ENCODE measurements at regions not wholly inside any gene's neighbourhood (a gene's known extent, or its start where the extent isn't known, plus 50 kb on each side); places are given as distances from the start of the nearest gene placed in this dataset.

DNA sequence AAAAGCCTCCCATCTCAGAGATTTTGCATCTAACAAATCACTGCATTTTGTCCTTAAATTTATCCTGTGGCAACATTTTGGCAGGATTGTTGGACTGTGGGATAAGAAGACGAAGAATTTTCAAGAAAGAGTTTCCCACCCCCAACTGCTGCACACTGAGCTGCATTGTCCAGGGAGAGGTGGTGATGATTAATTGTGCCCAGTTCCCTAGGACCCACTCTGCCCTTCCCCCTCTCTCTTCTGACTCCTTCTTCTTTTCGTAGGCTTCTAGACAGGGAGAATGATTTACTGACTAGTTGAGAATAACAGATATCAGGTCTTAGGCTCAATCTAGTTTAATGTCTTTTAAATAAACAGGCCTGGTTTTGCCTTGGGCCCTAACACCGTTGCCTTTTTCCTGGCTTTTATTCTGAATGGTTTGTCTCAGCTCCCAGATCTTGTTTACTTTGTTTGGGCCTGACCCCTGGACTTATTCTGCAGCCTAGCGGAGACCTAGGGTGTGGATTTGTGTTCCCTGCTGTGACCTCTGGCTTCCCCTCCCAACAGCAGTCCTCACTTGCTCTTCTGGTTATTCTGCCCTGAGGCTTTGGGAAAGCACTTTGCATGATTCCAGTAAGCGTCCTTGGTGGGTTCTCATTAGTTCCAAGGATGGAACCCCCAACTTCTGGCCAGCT, 233.3 kb downstream of the INSIG2 start:
- Histone ChIP-seq H3K27me3 (ENCODE audit: control insufficient read depth, insufficient read depth, low read length) (no peaks in the 10 kb centered on the region), H3K36me3 (ENCODE audit: control insufficient read depth, insufficient read depth, low read length) (no peaks in the 10 kb centered on the region), H3K4me3 (ENCODE audit: low read depth, low read length) (no peak overlapping the region)
- DNase-seq (ENCODE audit: low read depth): no peak
- TF ChIP-seq, protein P1, sequence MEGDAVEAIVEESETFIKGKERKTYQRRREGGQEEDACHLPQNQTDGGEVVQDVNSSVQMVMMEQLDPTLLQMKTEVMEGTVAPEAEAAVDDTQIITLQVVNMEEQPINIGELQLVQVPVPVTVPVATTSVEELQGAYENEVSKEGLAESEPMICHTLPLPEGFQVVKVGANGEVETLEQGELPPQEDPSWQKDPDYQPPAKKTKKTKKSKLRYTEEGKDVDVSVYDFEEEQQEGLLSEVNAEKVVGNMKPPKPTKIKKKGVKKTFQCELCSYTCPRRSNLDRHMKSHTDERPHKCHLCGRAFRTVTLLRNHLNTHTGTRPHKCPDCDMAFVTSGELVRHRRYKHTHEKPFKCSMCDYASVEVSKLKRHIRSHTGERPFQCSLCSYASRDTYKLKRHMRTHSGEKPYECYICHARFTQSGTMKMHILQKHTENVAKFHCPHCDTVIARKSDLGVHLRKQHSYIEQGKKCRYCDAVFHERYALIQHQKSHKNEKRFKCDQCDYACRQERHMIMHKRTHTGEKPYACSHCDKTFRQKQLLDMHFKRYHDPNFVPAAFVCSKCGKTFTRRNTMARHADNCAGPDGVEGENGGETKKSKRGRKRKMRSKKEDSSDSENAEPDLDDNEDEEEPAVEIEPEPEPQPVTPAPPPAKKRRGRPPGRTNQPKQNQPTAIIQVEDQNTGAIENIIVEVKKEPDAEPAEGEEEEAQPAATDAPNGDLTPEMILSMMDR (IDR thresholded peaks at IDR 0.05; ENCODE audit: insufficient read depth, low read length, severe bottlenecking): no peak
- no peak for FAIRE-seq

DNA sequence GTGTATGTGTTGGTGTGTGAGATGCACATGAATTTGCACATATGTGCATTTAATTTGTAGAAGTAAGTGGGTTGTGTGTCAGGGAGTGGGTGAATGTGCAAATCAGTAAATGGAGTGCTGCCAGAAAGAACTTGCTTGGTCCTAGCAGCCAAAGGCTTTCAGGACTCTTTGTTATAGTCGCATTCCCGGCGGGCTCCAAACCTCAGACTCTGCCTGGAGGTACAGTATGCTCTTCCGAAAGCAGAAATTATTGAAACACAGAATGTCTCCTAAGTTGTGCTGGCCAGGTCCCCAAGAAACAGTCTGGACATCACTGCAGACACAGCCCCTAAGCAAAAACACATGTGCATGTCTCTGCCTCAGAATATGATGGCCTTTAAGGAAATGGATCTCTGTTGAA, 232.4 kb downstream of the INSIG2 start:
- no peaks in the 10 kb centered on the region for H3K27me3 ChIP-seq (ENCODE audit: control insufficient read depth, insufficient read depth, low read length)
- DNase-seq (ENCODE audit: low read depth) (no peak), FAIRE-seq (no peak)
- H3K36me3 ChIP-seq (ENCODE audit: control insufficient read depth, insufficient read depth, low read length): no peaks in the 10 kb centered on the region
- TF ChIP-seq, protein P1 (IDR thresholded peaks at IDR 0.05; ENCODE audit: insufficient read depth, low read length, severe bottlenecking): no peak
- no peak overlapping the region for H3K4me3 ChIP-seq (ENCODE audit: low read depth, low read length)

DNA sequence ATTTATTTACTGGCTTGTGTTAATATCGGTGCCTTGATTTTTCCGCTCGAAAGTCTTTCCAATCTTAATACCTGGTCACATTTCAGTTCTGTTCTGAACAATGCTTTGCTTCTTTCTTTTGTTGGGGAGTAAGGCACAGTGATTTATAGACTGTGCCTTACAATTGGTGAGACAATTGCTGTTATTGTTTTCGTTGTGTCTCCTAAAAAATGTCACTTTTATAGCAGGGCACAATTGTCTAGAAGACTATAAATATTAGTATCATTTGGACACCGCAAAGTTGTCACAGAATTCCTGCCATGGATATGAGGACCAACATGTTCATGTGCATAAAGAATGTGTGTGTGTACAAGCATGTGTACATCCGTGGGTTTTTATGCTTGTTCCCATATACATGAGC, 231.9 kb downstream of the INSIG2 start:
- no peak overlapping the region for H3K4me3 ChIP-seq (ENCODE audit: low read depth, low read length)
- FAIRE-seq (no peak), DNase-seq (ENCODE audit: low read depth) (no peak)
- TF ChIP-seq, protein P1 (IDR thresholded peaks at IDR 0.05; ENCODE audit: insufficient read depth, low read length, severe bottlenecking): no peak
- no peaks in the 10 kb centered on the region for H3K36me3 ChIP-seq (ENCODE audit: control insufficient read depth, insufficient read depth, low read length)
- no peaks in the 10 kb centered on the region for H3K27me3 ChIP-seq (ENCODE audit: control insufficient read depth, insufficient read depth, low read length)

DNA sequence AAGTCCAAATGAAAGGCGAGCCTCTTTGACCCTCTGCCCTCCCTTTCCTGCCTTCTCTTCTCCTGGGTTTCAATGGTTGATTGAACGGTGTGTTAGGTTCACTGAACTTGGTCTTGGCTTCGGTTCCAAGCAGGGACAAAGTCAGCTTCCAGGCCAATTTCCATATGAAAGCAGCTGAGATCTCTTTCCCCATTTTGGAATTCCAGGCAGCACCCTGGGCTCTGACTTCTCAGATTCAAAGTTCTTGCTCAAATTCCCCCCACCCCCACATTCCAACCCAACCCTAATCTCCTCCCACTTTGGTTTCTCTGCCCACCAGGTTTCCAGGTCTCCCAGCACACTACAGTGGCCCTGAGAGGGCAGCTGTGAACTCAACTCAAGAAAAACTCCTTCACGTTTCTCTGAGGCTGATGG, 231.0 kb downstream of the INSIG2 start:
- Histone ChIP-seq H3K36me3 (ENCODE audit: control insufficient read depth, insufficient read depth, low read length) (no peaks in the 10 kb centered on the region), H3K27me3 (ENCODE audit: control insufficient read depth, insufficient read depth, low read length) (no peaks in the 10 kb centered on the region), H3K4me3 (ENCODE audit: low read depth, low read length) (no peak overlapping the region)
- DNase-seq (ENCODE audit: low read depth): no peak
- no peak for FAIRE-seq
- TF ChIP-seq, protein P1 (IDR thresholded peaks at IDR 0.05; ENCODE audit: insufficient read depth, low read length, severe bottlenecking): no peak

DNA sequence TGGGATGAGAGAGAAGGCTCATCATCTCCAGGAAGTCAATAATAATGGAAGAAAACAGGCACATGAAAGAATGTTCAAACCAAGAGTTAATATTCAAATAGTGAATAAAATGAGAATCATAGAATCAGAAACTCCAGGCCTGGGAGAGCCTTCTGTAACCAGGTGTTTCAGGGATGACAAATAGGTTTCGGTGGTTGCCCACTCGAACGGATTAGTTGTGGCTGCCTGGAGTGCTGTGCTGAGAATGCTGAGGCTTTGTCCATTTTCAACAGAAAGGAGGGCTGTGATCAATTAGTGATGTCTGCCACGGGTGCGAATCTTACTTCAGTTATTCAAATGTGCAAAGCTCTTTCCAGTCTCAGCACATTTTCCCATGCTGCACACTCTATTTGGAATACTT, 227.3 kb downstream of the INSIG2 start:
- TF ChIP-seq, protein P1 (IDR thresholded peaks at IDR 0.05; ENCODE audit: insufficient read depth, low read length, severe bottlenecking): no peak
- no peak for FAIRE-seq
- no peaks in the 10 kb centered on the region for H3K36me3 ChIP-seq (ENCODE audit: control insufficient read depth, insufficient read depth, low read length)
- DNase-seq (ENCODE audit: low read depth): no peak
- H3K4me3 ChIP-seq (ENCODE audit: low read depth, low read length): no peak overlapping the region
- H3K27me3 ChIP-seq (ENCODE audit: control insufficient read depth, insufficient read depth, low read length): no peaks in the 10 kb centered on the region

Data from bronchial epithelial cell (primary cell).